ENCODE measurements at regions not wholly inside any gene's neighbourhood (a gene's known extent, or its start where the extent isn't known, plus 50 kb on each side); places are given as distances from the start of the nearest gene placed in this dataset.
"Not testable (repeated sequence)": the region's sequence is repeated elsewhere in the genome, so short reads cannot be mapped to it uniquely, and the experiment has no call there.

- TF ChIP-seq, protein P1, sequence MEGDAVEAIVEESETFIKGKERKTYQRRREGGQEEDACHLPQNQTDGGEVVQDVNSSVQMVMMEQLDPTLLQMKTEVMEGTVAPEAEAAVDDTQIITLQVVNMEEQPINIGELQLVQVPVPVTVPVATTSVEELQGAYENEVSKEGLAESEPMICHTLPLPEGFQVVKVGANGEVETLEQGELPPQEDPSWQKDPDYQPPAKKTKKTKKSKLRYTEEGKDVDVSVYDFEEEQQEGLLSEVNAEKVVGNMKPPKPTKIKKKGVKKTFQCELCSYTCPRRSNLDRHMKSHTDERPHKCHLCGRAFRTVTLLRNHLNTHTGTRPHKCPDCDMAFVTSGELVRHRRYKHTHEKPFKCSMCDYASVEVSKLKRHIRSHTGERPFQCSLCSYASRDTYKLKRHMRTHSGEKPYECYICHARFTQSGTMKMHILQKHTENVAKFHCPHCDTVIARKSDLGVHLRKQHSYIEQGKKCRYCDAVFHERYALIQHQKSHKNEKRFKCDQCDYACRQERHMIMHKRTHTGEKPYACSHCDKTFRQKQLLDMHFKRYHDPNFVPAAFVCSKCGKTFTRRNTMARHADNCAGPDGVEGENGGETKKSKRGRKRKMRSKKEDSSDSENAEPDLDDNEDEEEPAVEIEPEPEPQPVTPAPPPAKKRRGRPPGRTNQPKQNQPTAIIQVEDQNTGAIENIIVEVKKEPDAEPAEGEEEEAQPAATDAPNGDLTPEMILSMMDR (IDR thresholded peaks at IDR 0.05), result not testable (repeated sequence)
- not testable (repeated sequence) for TF ChIP-seq EP300 (IDR thresholded peaks at IDR 0.05; ENCODE audit: borderline replicate concordance in 1 of 2, low read depth in 1 of 2, low read length in 1 of 2); REST (IDR thresholded peaks at IDR 0.05; ENCODE audit: low read depth, low read length)
These were observed 353.4 kb upstream of the PSMD7 start for GRCh38 chr16:73943184-73943583.

Data from SK-N-SH (cell line).